ENCODE measurements at regions not wholly inside any gene's neighbourhood (a gene's known extent, or its start where the extent isn't known, plus 50 kb on each side); places are given as distances from the start of the nearest gene placed in this dataset.
"Not testable (repeated sequence)": the region's sequence is repeated elsewhere in the genome, so short reads cannot be mapped to it uniquely, and the experiment has no call there.

DNA sequence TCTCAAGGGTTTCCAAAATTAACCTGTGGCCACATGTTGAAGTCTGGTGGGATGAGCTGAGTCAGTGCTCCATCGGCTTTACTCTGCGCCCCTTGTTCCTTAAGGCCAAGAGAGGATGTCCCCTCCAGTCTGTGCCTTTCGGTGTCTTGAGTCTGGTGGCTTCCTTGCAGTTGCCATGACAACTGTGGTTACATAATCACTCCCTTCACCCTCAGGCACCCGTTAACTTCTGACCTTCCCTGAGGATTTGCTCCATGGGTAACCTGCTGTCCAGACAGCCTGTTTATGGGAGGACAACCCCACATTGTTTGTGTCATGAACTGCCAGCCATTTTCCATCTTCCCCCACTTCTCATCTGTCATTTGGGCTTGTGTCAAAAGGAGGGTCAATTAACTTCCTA, 401.1 kb upstream of the LCORL start:
- DNase-seq: no peak

DNA sequence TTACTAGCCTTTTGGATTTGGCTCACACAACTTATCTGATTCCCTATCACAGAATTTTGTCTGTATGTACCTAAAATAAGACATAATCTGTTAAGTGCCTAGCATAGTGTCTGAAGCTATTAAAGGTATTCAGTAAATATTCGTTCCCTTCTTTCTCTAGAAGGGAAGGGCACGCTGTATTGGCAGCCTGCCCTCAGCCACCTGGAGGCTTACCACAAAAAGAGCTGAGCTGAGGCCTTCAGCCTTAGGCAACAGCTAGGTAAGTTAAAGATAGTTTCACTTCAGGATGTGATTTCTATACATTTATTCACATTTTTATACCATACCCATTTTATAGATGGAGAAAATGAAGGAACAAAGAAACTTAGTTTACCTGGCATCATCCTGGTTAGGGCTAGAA, 400.0 kb upstream of the LCORL start:
- no peak for DNase-seq

DNA sequence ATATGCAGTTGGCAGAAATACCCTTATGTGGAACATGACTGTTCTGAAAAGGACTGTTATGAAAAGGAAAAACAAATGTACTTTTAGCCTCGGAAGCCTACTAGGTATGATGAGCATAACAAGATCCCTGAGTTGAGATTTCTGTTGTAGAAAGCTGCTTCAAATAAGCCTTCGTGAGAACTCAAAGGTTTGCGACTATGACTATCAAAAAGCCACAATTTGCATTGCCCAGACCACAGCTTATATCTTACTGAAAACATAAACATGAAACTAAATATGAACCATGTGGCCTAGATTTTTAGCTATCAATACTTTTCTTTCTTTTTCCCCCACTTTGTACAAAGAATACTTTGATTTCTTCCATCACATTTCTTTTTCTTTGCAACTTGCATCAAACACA, 398.2 kb upstream of the LCORL start:
- no peak for DNase-seq

DNA sequence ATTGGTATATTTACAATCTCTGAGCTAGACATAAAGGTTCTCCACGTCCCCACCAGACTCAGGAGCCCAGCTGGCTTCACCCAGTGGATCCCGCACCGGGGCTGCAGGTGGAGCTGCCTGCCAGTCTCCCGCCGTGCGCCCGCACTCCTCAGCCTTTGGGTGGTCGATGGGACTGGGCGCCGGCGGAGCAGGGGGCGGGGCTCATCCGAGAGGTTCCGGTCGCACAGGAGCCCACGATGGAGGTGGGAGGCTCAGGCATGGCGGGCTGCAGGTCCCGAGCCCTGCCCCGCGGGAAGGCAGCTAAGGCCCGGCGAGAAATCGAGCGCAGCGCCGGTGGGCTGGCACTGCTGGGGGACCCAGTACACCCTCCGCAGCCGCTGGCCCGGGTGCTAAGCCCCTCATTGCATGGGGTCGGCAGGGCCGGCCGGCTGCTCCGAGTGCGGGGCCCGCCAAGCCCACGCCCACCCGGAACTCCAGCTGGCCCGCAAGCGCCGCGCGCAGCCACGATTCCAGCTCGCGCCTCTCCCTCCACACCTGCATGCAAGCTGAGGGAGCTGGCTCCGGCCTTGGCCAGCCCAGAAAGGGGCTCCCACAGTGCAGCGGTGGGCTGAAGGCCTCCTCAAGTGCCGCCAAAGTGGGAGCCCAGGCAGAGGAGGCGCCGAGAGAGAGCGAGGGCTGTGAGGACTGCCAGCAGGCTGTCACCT, 396.8 kb upstream of the LCORL start:
- not testable (repeated sequence) for DNase-seq

DNA sequence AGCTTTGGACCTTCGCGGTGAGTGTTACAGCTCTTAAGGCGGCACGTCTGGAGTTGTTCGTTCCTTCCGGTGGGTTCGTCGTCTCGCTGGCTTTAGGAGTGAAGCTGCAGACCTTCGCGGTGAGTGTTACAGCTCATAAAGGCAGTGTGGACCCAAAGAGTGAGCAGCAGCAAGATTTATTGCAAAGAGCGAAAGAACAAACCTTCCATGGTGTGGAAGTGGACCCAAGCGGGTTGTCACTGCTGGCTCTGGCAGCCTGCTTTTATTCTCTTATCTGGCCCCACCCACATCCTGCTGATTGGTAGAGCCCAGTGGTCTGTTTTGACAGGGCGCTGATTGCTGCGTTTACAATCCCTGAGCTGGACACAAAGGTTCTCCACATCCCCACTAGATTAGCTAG, 396.1 kb upstream of the LCORL start:
- DNase-seq: not testable (repeated sequence)

DNA sequence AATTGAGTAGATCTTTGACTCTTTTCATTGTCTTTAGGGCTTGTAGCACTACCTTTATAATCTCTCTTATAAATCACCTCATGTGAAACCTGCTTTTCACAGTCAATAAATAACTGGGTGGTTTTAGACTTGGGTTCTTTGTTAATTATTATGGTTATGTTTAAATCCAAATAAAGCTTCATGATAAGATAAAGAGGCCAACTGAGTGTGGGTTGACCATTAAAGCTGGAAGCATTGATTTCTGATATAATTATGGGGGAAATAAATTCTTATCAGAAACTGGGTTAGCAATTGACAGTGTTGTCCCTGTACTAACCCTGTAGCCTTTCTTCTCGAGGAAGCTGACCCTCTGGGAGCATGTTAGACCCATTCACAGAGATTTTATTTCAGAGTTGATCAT, 384.7 kb upstream of the LCORL start:
- no peak for DNase-seq

DNA sequence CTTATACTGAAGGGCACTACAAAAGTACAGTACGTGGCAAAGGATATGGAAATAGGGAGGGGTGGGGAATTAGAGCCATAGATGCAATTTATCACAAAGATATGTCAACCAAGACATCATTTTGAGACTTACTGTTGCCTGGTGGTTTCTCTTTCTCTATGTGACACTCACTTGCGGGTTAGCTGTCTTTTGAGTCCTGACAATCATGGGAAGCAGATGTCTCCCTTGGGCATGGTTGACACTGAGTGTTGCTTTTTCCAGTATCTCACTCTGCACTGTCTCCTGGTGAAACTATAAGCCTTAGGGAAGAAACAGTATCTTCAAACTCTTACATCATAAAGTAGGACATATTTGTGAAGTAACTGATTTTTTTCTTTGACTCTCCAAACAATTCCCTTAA, 383.5 kb upstream of the LCORL start:
- no peak for DNase-seq

DNA sequence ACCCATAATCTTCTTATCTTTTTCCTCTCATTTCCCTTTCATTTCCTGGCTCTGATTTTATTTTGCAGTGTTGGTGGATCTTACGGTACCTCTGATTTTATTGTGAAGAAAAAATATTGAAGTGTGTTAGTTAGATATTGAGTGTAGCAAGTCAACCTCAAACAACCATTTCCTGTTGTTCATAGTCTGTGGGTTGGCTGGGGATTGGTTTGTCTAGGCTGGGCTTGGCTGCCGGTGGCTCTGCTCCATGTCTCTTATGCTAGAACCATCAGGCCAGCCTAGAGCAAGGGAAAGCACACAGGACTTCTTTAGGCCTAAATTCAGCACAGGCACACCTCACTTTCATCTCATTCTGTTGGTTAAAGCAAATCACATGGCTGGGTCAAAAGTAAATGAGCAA, 383.1 kb upstream of the LCORL start:
- no peak for DNase-seq

DNA sequence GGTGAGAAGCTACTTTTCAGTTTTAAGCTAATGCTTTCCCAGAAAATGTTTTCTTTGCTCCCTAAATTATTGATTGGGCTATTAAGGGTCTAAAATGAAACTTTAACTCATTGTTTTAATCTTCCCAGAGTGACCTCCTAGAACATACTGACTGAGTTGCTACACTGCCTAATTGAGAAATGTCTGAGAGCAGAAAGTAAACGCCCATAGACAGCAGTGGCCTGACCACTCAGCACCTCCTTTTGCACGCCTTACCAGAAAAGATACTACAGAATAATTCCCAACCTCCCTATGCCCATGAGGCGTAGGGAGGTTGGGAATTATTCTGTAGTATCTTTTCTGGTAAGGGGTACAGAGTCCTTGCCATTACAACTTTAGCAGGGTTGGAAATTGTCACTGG, 381.8 kb upstream of the LCORL start:
- no peak for DNase-seq

DNA sequence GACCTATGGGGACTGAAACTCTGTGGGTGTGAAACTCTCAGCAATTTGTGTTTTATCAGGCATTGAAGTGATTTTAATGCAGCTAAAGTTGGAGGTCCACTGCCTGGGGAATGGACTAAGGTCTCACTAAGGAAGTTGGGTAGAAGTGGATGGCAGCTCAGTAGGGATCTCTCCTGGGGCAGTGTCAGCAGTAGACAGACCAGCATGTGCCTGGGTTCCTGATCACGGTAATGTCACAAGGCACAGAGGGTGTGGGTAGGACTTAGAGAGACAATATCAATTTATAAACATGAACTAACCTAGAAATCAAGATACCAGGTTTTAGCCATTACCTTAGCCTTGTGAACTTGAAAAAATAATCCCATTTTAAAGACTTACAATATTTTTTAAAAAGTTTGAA, 380.3 kb upstream of the LCORL start:
- no peak for DNase-seq

DNA sequence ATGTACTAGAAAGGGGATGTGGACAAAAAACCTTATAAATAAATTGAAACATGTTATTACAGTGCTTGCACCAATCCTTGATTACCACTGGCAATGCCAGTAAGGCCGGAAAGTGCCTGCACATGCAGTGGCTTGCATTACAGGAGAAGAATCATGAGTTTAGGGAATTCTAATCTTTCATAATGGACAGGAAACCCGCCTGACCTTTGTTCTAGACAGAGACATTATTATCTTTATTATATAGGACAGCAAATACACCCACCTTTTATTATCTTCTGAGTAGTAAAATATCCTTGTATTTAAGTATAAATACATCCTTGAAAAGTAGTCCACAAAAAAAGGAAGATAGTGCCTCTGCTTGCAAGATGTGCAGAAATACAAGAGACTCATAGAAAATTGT, 379.9 kb upstream of the LCORL start:
- DNase-seq: no peak

DNA sequence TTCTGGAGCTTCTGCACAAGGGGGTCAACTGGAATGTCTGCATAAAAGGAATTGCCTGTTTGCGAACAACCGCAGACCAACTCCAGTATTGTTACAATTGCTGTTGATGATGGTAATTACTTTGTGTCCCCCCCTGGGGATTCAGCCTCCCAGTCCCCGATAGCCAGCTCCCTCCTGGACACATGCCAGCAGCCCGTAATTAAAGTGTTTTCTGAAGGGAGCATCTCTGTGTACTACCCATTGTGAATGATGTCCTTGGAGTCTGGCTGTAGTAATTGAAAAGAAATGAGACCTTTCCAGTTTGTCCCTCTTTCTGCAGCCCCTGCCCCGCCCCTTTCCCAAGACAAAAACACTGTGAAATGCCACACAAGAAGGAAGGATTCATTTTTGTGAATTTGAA, 377.1 kb upstream of the LCORL start:
- no peak for DNase-seq

DNA sequence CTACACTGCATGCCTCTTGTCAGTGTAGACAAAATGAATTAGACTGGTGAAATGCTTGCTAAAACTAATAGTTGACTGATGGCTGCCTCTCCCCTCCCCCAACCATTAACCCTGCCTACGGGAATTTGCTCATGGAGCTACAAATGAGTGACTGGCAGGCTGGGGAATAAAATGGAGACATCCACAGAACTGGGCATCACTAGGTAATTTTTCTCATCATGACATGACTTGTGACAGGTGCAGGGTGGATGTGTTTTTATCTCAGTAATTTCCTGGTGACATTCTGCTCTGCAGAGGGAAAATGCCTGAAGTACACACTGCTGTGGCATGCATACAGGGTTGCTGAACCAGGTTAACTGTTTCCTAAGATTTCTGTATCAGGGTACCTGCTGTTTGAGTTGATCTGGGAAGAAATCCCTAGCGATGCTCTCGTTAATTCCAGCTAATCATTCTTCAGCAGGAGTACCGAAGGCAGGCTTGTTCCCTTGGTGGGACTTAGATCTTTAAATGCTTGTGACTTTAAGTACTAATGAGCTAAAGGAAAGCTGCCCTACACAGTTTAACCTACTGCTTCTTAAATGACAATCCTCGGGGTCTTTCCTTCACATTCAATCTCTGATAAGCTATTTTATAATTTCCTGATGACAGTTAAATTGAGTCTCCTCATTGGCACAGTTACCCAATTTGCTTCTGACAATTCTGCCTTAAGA, 376.3 kb upstream of the LCORL start:
- DNase-seq: no peak

DNA sequence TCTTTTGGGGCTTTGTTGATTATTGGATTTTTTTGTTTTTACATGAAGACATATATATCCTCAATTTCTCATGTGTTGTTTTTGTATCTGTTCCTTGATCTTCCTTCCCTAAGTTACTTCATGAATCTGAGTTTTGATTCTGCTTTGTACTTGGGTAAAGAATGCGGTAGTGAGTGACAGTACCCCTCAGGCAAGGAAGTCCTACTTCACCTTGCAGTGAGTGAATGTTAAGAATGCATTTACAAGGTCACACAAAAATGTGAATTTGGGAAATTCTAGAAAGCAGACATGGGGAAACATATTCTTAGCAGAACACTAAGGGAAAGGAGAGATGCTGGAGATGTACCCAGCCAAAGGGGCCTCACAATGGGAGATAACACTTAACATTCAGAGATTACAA, 373.1 kb upstream of the LCORL start:
- no peak for DNase-seq

DNA sequence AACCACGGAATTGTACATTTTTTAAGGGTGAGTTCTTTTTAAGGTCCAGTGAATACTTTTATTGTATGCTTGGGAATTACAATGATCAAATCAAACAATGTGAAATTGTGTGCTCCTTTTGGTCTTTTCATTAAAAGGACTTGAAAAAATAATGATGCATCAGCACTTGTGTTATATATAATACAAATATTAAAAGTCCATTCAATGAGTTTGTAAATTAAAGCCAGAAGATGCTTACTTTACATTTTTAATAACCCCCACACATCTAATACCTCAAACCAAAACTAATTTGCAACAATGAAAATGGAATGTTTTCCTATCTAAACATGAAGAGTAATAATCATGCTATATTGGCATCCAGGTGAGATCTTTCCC, 369.8 kb upstream of the LCORL start:
- DNase-seq: no peak

DNA sequence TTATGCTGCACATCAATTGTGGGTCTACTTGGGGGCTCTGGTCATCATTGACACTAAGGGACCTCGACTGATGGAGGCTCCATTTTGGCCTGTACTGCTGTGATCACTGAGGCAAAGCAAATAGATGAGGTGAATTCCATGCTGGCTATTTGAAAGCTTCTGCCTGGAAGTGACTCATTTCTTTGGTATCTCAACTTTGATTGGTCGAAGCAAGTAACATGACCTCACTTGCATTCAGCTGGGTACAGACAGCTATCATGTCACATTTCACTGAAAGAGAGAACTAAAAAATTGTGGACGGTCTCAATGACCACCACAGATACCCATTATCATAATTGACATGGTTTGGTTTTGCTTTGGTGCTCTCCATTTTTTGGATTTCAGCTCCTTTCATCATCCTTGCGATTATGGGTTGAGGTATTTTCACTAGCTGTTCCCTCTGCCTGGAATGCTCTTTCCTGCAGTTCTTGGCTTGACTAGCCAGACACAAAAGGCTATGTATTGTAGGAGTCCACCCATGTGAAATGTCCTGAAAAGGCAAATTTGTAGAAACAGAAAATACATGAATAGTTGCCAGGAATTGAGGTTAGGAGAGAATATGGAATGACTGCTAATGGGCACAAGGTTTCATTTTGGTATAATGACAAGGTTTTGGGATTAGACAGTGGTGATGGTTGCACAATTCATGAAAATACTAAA, 369.2 kb upstream of the LCORL start:
- no peak for DNase-seq

DNA sequence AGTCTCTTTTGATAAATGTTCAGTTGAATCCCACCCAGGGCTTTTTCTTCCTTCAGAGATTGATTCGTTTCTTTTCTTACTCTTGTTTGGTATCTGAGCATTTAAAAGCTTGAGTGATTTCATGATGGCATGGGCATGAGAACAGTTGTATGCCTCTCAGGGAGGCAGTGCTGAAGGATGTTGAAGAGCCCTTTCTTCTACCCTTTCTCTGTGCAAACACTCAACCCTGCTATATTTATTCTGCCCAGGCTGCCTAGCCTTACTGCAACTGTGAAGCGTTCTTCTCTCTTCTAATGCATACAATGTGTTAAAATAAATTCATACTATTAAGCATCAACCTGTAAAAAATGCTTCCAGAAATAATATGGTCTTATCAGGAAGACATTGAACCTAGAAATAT, 367.6 kb upstream of the LCORL start:
- no peak for DNase-seq

DNA sequence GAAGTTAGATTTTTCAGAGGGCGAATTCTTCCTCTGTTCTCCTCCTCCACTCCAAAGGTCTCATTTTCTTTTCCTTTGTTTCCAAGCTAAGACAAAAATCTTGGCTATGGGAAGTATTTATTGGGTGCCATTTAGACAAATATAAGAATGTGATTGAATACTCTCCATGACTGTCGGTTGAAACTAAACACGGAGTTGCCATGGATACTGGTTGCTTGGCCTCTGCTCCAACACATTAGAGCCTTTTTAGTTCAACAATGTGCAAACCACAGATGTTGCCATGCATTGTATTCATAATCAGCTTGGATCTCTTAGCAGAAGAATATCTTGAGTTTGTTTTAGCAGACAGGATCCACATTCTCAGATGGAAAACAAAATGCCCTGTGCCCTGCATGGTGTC, 366.5 kb upstream of the LCORL start:
- DNase-seq: no peak

DNA sequence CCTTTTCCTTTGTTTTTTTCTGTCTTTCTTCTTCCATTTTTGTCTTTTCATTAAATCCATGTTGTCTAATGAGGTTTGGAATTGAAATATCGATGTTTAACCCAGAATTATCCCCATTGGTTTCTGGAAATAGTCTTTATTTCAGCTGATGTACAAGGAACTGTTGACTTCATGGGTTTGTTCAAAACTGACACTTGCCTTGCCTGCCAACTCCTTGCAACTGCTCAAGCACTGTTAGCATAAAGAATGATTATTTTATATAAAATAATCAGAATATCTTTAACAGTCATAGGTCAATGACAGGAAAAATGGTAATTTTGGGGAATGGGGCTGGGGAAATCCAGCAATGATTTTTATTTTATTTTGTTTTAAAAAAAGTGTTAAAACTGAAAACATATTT, 359.6 kb upstream of the LCORL start:
- no peak for DNase-seq

DNA sequence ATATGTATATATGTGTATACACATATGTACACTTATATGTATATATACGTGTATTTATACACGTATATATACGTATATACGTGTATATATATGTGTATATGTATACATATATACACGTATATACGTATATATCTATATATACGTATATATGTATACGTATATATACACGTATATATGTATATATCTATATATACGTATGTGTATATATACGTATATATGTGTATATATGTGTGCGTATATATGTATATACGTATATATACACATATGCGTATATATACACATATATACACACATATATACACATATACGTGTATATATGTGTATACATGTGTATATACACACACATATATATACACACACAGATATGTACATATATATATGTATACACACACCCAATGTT, 348.0 kb upstream of the LCORL start:
- no peak for DNase-seq

DNA sequence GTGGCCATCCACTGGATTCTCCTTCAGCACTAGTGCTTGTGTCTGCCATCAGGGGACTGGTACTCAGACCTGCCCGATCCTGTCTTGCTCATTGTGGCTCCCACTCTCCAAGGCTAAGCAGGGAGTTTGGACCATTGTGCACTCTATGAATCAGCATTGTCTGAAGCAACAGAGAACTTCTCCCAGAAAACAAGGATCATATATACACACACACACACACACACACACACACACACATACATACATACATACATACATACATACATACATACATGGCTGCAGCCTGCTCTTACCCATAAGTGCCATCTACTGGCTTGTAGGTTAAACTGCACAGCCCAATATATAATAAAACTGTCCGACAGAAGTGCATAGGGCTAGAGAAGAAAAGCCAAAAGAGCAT, 345.3 kb upstream of the LCORL start:
- no peak for DNase-seq

DNA sequence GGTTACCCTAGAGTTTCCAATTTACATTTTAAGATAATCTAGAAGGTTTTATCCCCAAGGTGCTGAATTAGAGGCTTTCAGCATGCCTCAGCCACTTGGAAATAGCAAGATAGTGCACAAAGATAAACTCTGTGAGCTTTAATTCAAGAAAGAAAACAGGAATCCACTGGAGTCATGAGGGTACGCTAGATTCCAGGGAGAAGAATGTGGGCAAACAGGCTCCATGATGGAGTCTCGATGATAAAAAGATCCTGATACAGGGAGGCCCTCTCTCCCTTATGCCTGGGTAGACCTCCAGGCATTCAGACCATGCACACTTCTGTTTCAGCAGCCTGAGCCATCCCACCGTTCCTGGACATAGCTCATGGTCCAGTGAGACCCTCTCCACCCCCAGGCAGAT, 344.6 kb upstream of the LCORL start:
- no peak for DNase-seq

DNA sequence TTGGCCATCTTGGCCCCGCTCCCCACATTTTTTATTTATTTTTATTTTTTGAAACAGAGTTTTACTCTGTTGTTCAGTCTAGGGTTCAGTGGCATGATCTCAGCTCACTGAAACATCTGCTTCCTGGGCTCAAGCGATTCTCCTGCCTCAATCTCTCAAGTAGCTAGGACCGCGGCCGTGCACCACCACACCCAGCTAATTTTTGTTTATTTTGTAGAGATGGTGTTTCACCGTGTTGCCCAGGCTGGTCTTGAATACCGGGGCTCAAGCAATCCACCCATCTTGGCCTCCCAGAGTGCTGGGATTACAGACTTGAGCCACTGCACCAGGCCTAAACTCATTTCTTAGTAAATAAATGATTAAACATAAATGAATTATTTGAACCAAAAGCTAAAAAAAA, 322.0 kb upstream of the LCORL start:
- no peak for DNase-seq

DNA sequence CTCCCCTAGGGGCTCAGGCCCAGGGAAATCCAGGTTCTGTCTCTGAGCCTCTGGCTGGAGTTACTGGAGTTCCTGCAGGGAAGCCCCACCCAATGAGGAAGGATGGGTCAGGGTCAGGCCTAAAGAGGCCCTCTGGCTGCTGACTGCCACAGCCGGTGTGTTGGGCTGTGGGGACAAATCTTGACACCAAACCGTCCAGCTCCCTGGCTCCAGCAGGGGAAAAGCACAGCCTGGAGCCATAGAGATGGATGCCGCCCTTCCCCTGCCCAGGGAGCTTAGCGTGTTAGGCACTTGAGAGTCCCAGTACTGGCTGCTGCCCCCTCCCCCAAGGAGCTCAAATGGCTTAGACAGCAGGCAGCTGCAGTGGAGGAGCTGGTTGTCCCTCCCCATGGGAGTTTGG, 321.3 kb upstream of the LCORL start:
- DNase-seq: no peak
